Inflammatory macrophage treated with lipopolysaccharide for 4 hours (primary cell): ENCODE measurements at regions not wholly inside any gene's neighbourhood (a gene's known extent, or its start where the extent isn't known, plus 50 kb on each side); places are given as distances from the start of the nearest gene placed in this dataset.
"Not testable (repeated sequence)": the region's sequence is repeated elsewhere in the genome, so short reads cannot be mapped to it uniquely, and the experiment has no call there.

Experiments
- DNase-seq: peaks from one replicate; pipeline ENCODE4 v3.0.0-alpha.2; 2020

- no peak for DNase-seq
These were observed 125.6 kb upstream of the TACR1 start for GRCh38 chr2:75324861-75325284.

DNA sequence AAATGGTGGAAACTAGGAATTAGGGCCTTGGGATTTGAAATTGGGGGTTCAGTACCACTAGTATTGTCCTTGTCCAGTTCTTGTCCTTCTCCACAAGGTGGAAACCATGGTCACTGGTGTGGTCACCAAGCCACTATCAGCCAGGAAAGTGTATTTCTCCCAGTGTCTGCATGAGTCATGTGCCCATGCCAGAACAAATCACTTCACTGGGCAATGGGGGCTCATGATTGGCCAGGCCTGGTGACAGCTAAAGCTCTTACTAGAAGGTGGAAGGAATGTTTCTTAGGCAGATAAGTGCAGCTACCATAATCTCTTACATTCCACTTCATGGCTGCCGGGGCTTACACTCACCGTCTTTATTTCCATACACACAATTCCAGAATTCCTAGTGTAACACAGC is 124.8 kb upstream of the TACR1 start:
- DNase-seq: no peak

DNA sequence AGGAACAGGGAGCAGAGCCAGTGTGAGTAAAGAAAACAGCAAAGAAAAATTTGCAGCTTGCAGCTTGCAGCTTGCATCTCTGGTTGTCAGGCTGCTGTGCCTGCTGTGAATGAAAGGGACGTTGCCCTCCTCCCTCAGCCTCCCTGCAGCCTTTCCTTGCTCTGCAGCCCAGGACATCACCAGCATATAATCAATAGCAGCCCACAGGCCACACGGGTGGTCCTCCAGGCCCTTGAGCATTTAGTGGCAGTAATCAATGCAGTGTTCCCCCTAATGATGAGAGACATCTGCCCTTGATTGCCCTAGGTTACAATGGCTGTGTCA is 122.2 kb upstream of the TACR1 start:
- DNase-seq: no peak

DNA sequence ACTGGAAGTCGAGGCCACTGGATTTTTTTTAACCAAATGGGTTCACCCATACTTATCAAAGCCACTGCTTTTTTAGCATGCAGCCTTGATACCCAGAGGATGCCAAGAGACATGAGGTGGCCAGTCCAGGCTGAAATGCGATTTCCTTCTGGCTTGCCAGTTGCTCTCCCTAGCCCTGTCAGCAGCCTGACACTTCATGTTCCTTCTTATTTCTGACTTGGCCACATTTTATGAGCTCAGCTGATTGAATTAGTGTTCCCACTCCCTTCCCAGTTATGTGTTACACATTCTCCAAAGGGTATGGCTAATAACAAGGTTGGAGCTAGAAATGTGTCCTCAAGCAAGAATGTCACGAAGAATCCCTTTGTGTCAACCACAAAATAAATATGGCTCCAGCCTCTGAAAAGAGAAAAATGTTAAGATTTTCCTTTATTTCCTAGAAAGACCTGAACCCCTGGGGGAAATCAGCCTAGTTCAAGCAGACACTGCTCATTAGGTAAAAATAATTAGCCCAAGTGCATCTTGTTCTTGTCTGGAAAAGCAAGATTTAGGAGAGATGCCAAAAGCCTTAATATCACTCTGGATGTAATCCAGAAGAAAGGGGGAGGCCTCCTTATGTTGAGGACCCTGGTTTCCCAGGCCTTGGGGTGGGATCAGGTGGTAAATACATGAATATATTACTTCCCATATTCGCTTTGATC is 121.7 kb upstream of the TACR1 start:
- no peak for DNase-seq

- DNase-seq: no peak
These were observed 120.6 kb upstream of the TACR1 start for GRCh38 chr2:75319951-75320350.

DNA sequence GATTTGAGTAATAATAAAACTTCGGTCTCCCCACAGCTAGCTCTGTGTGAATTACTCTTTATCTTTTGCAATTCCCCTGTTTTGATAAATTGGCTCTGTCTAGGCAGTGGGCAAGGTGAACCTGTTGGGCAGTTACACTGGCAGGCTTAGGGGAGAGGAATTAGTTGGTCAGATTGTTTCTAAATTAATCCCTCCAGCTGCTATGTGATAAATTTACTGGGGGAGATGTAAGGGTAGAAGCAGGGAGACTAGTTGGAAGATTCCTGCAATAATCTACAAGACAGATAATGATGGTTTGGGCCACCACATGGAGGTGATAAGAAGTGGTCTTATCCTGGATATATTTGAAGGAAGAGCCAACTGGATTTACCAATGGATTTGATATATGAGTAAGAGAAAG is 118.5 kb upstream of the TACR1 start:
- no peak for DNase-seq

DNA sequence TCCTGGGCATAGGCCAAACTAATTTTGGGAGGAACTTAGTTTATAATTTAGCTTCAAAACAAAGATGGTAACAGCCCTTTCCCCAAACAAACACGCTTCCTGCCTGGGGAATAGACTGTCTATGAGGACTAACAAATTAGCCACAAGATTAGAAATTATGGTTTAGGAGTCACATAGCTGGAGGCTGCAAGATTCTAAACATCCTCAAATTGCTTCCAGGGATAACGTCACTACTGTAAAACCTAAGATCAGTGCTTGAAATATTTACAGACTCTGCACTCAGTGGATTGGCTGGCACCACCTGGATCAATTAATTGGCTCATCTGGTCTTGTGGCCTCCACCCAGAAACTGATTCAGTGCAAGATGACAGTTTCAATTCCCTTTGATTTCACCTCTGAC is 118.0 kb upstream of the TACR1 start:
- no peak for DNase-seq

DNA sequence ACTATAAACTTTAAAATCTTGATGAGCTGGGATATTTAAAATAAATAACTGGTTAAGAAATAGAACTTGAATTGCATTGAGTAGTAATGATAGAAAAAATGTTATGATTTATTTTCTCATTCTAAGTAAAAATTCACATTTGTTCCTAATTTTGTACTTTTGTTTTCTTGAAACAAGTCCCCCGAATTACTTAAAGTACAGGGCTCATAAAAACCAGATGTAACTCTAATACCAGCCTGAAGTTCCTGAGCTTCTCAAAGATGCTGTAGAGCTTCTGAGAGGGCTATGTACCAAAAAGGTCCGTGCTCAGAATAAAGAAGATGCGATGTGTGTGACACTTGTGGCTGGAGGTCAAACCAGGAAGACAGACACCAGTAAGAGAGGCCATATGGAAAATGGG is 116.1 kb upstream of the TACR1 start:
- no peak for DNase-seq

- peak; percentile 22 for DNase-seq
These were observed 112.7 kb upstream of the TACR1 start for GRCh38 chr2:75311993-75312392.

DNA sequence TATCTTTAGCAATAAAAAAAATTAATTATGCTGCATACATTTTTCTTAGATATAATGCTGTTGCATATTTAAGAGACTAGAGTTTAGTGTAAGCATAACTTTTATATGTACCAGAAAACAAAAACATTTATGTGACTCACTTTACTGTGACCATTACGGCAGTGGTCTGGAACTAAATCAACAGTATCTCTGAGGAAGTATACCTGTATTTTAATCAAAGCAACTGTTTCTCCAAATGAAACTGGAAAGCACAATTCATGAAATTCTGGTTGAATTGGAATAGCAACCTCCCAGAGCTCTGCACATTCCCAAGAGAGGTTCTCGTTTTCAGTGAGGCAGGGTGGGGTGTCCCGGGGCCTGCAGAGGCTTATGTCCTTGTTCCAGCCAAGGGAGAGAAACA is 112.2 kb upstream of the TACR1 start:
- DNase-seq: no peak

- no peak for DNase-seq
These were observed 111.6 kb upstream of the TACR1 start for GRCh38 chr2:75310876-75311275.

DNA sequence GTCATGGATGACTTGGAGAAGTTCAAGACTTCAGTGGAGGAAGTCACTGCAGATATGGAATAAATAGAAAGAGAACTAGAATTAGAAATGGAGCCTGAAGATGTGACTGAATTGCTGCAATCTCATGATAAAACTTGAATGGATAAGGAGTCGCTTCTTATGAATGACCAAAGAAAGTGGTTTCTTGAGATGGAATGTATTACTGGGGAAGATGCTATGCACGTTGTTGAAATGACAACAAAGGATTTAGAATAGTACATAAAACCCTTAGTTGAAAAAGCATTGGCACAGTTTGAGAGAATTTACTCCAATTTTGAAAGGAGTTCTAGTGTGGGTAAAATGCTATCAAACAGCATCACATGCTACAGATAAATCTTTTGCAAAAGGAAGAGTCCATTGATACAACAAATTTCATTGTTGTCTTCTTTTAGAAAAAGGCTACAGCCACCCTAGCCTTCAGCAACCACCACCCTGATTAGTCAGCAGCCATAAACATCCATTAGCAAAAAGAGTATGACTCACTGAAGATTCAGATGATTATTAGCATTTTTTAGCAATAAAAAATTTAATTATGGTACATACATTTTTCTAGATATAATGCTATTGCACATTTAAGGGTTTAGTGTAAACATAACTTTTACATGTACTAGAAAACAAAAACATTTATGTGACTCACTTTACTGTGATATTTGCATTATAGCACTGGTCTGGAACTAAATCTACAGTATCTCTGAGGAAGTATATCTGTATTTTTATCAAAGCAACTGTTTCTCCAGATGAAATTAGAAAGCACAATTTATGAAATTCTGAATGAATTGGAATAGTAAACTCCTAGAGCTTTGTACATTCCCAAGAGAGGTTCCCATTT is 110.5 kb upstream of the TACR1 start:
- DNase-seq: no peak

- DNase-seq: no peak
These were observed 103.9 kb upstream of the TACR1 start for GRCh38 chr2:75303227-75303626.

DNA sequence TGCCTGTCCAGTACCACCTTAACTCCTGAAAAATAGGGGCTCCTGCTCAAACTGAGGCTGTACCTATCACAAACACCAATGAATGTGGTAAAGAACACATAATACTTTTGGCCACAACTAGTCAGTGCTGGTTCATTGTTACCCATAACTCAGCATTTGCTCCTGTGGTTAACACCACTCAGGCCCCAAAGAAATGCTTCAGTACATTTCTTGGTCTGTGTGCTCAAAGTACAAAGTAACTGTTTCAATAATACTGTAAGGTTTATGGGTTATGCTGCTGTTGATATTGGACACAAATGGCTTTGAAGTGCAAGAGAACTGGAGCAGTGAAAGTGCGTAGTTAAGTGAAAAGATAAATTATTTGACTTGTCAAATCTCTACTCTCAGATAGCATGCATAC is 95.0 kb upstream of the TACR1 start:
- DNase-seq: no peak

DNA sequence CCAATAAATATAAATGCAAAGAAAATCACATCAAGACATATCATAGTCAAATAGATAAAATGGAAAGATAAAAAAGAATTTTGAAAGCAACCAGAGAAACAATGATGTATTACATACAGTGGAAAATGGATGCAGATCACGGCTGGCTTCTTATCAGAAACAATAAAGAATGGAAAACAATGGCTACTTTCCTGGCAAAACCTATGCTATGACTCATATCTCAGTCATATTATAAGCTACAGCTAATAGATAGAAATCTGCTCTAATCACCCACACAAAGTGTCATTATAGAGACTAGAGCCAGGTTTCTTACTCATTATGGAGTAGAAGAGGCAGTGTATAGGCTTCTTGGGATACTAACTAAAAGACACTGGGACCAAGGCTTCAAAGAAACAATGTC is 93.5 kb upstream of the TACR1 start:
- DNase-seq: no peak

DNA sequence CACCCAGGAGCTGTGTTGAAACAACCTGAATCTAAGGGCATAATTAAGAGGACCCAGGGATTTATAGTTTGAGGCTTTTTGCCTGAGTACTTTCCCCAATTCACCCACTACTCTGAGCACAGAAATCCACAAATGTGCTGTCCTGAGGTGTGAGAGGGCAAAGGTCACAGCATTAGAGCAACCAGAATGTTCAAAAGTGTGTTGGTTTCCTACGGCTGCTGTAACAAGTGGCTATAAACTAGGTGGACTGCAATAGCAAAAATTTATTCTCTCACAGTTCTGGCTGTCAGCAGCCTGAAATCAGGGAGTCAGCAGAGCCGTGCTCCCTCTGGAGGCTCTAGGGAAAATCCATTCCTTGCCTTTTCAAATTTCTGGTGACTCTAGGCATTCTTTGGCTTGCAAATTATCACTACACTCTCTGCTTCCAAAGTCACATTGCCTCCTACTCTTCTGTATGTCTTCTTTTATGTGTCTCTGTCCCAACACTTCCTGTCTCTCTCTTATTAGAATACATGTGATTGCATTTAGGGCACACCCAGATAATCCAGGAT is 91.4 kb upstream of the TACR1 start:
- no peak for DNase-seq

DNA sequence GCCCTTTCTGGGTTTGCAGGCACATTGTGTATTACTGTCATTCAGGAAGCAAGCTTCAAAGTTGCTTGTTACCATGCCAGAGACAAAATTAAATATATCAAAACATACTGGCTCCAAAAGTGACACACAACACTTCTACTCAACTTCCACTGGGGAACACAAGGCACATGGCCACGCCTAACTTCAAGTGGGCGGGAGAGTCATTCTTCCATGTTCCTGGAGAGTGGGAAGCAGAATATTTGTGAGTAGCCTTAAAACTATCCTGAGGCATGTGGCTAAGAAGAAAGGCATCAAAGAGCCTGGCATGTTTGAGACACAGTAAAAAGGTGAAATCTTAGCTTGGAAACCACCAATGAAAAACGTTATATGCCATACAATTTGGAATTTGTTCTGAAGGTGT is 90.5 kb upstream of the TACR1 start:
- DNase-seq: peak; percentile 4

- DNase-seq: not testable (repeated sequence)
These were observed 89.9 kb upstream of the TACR1 start for GRCh38 chr2:75289178-75289577.

DNA sequence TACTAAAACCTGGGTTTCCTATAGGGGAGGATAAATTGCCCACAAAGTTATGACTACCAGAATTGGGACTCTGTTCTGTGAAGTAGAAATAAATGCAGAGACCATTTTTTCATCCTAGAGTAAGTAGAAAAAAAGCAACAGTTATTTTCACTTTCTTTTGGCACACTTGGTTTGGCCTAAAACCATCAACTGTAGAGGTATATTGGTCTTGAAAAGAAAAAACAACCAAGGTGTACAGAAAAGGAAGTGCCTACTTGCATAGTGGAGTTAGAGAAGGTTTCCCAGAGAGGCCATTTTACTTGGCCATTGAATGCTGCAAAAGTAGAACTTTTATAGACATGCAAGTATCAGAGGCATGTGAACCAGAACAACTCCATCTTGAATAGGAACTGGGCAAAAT is 89.4 kb upstream of the TACR1 start:
- DNase-seq: no peak

DNA sequence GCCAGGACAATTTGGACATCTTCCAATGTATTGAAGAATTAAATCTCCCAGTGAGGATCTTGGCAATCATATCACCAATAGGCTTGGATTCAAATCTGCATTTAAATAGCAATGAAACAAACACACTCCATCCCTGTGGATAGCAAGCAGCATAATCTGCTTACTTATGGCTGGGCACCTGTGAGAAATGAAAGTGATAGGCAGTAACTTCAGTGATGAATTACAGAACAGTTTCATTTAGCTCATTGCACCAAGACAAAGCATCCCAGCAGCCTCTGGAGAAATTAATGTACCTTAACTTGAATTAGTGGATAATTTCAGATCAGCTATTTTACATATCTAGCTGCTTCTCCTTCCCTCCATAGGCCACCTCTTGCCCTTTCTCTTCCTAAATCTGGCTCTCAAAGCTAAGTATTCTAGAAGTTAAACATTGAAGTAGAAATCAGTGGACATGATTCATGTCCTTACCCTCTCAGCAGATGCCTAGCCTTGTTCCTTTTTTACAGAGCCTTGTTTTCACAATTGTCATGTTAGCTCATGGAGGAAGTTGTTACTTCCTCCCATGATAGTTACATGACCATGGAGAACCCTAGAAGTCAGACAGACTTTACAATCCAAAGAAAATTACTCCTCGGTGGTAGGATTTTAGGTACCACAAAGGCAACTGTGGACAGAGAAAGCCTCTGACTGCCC is 88.5 kb upstream of the TACR1 start:
- DNase-seq: peak; percentile 91

- peak; percentile 55 for DNase-seq
These were observed 85.0 kb upstream of the TACR1 start for GRCh38 chr2:75284345-75284744.

- DNase-seq: no peak
These were observed 79.6 kb upstream of the TACR1 start for GRCh38 chr2:75278821-75279379.

GRCh38 chr2:75278314-75278713 is 79.0 kb upstream of the TACR1 start:
- DNase-seq: no peak
